GM12873 (cell line): ENCODE measurements at regions not wholly inside any gene's neighbourhood (a gene's known extent, or its start where the extent isn't known, plus 50 kb on each side); places are given as distances from the start of the nearest gene placed in this dataset.

Source experiments
- CTCF ChIP-seq: IDR thresholded peaks from 2 replicates; pipeline ENCODE4 v1.5.1; 2012; ENCODE audit warnings: low read depth, mild to moderate bottlenecking, moderate library complexity, low read length, control low read depth; ENCODE audit not compliant: insufficient read depth; ENCODE audit errors: missing control alignments

- TF ChIP-seq CTCF, result no peak
These were observed 163.5 kb downstream of the KIF26A start for GRCh38 chr14:104301731-104302460.

GRCh38 chr14:104302794-104303405 is 164.5 kb downstream of the KIF26A start:
- no peak for TF ChIP-seq CTCF

DNA sequence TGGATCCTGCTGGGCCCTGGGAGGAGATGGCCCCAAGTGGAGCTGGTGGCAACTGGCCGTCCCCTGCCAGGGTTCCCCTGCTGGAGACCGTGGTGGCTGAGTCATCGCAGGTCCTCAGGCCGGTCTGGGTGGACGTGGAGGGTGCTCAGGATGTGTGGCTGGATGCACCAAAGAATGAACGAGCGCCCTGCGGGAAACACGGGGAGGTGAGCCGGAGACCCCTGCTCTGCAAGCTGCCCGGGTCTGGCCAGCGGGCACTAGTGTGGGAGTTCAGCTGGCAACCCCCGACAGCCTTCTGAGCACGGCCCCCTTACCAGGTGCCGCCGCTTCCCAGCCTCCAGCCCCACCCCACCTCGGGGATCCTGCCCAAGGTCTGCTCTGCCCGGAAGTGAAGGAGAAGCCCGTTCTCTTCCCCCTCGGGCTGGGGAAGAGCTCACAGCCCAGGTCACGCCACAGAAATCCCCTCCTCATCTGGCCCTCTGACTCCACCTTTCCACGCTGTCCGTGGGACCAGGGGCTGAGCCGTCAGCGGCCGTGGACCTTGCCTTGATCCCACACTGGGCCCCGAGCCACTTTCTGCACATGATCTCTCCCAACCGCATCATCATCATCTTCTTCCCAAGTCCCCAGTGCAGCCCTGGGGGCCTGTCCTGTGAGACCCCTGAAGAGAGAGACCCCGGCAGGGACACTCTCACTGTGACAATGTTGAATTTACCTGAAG is 165.5 kb downstream of the KIF26A start:
- TF ChIP-seq CTCF, result no peak

GRCh38 chr14:104304451-104305351 is 166.3 kb downstream of the KIF26A start:
- no peak for TF ChIP-seq CTCF

DNA sequence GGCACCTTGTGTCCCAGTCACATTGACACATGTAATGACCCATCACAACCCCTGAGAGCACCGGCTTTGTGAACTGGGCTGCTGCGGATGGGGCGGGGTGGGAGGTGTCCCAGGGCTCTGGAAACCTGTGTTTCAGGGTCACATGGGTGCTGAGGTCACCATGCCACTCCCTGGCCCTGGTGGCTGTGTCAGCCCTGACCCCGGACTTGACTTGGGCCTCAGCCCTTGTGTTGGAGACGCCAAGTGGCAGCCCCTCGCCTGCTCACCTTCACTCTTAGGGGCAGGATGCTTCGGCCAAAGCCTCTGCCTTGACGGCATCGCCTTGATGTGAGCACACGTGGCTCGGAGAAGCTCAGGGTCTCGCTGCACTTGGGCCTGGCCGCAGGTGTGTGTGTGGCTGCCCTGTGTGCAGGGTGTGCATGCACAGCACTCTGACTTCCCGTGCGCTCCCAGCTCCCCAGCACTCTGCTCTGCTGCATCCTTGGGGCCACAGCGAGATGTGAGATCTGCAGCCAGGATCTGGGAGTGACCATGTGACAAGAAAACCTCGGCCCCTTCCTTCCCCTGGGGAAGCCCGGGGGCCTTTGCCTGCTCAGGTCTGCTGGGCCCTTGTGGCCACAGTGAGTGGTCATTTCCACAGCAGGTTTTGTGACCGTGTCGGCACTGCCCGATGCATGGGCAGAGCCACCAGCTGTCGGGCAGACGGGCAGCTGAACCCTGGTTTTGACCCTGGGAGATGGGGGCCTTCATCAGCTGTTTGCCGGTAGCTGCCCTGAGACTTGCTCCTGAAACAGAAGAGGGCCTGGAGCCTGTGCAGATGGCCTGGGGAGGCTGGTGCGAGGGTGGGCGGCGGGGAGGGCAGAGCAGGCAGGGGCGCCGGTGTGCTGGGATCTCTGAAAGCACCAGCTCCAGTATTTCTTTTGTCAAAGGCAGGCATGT is 167.4 kb downstream of the KIF26A start:
- TF ChIP-seq CTCF, result no peak

GRCh38 chr14:104306450-104307040 is 168.2 kb downstream of the KIF26A start:
- TF ChIP-seq CTCF, result no peak
